Coronary artery (tissue), 2 donors: ENCODE measurements at regions not wholly inside any gene's neighbourhood (a gene's known extent, or its start where the extent isn't known, plus 50 kb on each side); places are given as distances from the start of the nearest gene placed in this dataset.

Source experiments
- DNase-seq: peaks from one replicate; pipeline ENCODE4 v3.0.0-alpha.2; 2017; ENCODE audit warnings: low spot score
- H3K27ac ChIP-seq, 2 donors: fragments of 200-600 bp; sonication (generic); one replicate each; pipeline ENCODE4 v1.5.1; 2016 to 2019
- H3K4me3 ChIP-seq: fragments of 200-600 bp; sonication (generic); 2 replicates; pipeline ENCODE4 v1.5.1; 2016; ENCODE audit warnings: mild to moderate bottlenecking, moderate library complexity
- CTCF ChIP-seq: fragments of 200-600 bp; sonication (generic); IDR thresholded peaks from one replicate; pipeline ENCODE4 v1.5.1; 2019; ENCODE audit warnings: antibody characterized with exemption

- DNase-seq, result no peak
- no peak for TF ChIP-seq CTCF
- H3K4me3 ChIP-seq, result no peak overlapping the region
- H3K27ac ChIP-seq, result no peak overlapping the region
These were observed 518.4 kb downstream of the TAF11L14 start for GRCh38 chr5:18152671-18153070.

- TF ChIP-seq CTCF, result no peak
- no peak overlapping the region for H3K27ac ChIP-seq
- no peak for DNase-seq
- H3K4me3 ChIP-seq, result no peak overlapping the region
These were observed 523.9 kb downstream of the TAF11L14 start for GRCh38 chr5:18158166-18158565.

GRCh38 chr5:18159331-18159730 lies 525.1 kb downstream of the TAF11L14 start:
- Histone ChIP-seq H3K27ac (no peak overlapping the region), H3K4me3 (no peak overlapping the region)
- TF ChIP-seq CTCF, result no peak
- no peak for DNase-seq

- TF ChIP-seq CTCF, result no peak
- H3K27ac ChIP-seq, result no peak overlapping the region
- DNase-seq, result no peak
These were observed 537.4 kb downstream of the TAF11L14 start for GRCh38 chr5:18171684-18172083.

GRCh38 chr5:18179579-18179978 lies 545.3 kb downstream of the TAF11L14 start:
- no peak overlapping the region for H3K4me3 ChIP-seq
- no peak overlapping the region for H3K27ac ChIP-seq
- TF ChIP-seq CTCF, result no peak
- DNase-seq, result no peak

More at GRCh38 chr5:18171684-18172083, 537.4 kb downstream of the TAF11L14 start:
- no peak overlapping the region for H3K4me3 ChIP-seq

GRCh38 chr5:18181575-18181974 lies 547.3 kb downstream of the TAF11L14 start:
- TF ChIP-seq CTCF, result no peak

GRCh38 chr5:18195910-18196309 lies 561.6 kb downstream of the TAF11L14 start:
- no peak for TF ChIP-seq CTCF
- Histone ChIP-seq H3K27ac (no peak overlapping the region), H3K4me3 (no peak overlapping the region)
- DNase-seq, result no peak

More at GRCh38 chr5:18181575-18181974, 547.3 kb downstream of the TAF11L14 start:
- no peak for DNase-seq
- no peak overlapping the region for H3K4me3 ChIP-seq
- H3K27ac ChIP-seq, result no peak overlapping the region
